ENCODE measurements at regions not wholly inside any gene's neighbourhood (a gene's known extent, or its start where the extent isn't known, plus 50 kb on each side); places are given as distances from the start of the nearest gene placed in this dataset.

DNA sequence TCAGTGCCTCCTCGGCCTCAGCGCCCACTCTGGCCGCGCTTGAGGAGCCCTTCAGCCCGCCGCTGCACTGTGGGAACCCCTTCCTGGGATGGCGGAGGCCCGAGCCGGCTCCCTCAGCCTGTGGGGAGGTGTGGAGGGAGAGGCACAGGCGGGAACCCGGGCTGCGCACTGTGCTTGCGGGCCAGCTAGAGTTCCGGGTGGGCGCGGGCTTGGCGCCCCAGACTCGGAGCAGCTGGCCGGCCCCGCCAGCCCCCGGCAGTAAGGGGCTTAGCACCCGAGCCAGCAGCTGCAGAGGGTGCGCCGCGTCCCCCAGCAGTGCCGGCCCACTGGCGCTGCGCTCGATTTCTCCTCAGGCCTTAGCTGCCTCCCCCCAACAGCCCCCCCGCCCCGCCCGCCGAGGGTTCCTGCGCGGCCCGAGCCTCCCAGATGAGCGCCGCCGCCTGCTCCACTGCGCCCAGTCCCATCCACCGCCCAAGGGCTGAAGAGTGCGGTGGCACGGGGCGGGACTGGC, 1137.0 kb downstream of the PCDH18 start:
- DNase-seq, result no peak
- Mint-ChIP-seq H3K27me3 (ENCODE audit: unreplicated experiment) (peaks cover 4% of the 10 kb centered on the region), H3K27ac (ENCODE audit: unreplicated experiment) (no peak overlapping the region), H3K9me3 (ENCODE audit: unreplicated experiment) (no peaks in the 10 kb centered on the region), H3K4me1 (ENCODE audit: low read depth, unreplicated experiment) (no peaks in the 10 kb centered on the region), H3K4me3 (ENCODE audit: unreplicated experiment) (no peak overlapping the region), H3K36me3 (ENCODE audit: unreplicated experiment) (no peaks in the 10 kb centered on the region)
- TF ChIP-seq CTCF (IDR thresholded peaks at IDR 0.05; ENCODE audit: partially characterized antibody, unreplicated experiment), result no peak

DNA sequence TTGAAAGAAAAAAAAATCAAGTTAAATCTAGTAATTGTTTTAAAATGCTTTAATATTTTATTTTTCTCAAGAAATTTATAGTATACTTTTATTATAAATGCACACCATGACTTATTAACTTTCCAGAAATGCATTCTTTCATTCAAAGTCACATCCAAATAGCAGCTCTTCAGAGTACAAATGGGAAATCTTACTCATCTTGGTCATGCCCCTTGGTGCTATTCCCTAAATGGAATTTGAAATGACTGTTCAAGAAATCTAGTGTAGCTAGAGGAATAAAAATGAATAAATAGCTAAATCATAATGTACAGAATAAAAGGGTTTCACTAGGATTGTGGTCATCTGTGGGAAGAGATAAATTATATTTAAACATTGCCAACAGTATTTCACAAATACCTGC, 1139.7 kb downstream of the PCDH18 start:
- no peak for TF ChIP-seq CTCF (IDR thresholded peaks at IDR 0.05; ENCODE audit: partially characterized antibody, unreplicated experiment)
- Mint-ChIP-seq H3K36me3 (ENCODE audit: unreplicated experiment) (no peaks in the 10 kb centered on the region), H3K27me3 (ENCODE audit: unreplicated experiment) (peaks cover 4% of the 10 kb centered on the region), H3K4me1 (ENCODE audit: low read depth, unreplicated experiment) (no peaks in the 10 kb centered on the region), H3K9me3 (ENCODE audit: unreplicated experiment) (no peaks in the 10 kb centered on the region), H3K27ac (ENCODE audit: unreplicated experiment) (no peak overlapping the region), H3K4me3 (ENCODE audit: unreplicated experiment) (no peak overlapping the region)
- no peak for DNase-seq

DNA sequence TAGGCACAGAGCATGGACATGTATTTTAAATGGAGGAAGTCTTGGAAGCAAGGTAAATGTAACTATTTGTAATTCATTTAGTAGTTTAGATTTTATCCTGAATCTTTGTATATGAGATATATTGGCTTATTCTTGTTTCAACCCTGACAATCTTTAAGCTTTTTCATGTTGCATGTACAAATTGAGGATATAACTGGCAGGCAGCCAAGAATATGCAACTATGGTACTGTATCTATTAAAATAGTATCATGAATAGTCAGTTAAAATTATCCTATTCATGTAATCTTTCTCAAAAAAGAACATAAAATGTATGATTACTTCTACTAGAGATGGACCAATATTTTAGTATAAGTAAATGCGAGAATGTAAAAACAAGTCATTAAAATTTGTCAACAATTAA, 1141.5 kb downstream of the PCDH18 start:
- Mint-ChIP-seq H3K4me3 (ENCODE audit: unreplicated experiment) (no peak overlapping the region), H3K27ac (ENCODE audit: unreplicated experiment) (no peak overlapping the region), H3K36me3 (ENCODE audit: unreplicated experiment) (no peaks in the 10 kb centered on the region), H3K9me3 (ENCODE audit: unreplicated experiment) (no peaks in the 10 kb centered on the region), H3K4me1 (ENCODE audit: low read depth, unreplicated experiment) (no peaks in the 10 kb centered on the region), H3K27me3 (ENCODE audit: unreplicated experiment) (no peaks in the 10 kb centered on the region)
- DNase-seq, result no peak
- no peak for TF ChIP-seq CTCF (IDR thresholded peaks at IDR 0.05; ENCODE audit: partially characterized antibody, unreplicated experiment)

DNA sequence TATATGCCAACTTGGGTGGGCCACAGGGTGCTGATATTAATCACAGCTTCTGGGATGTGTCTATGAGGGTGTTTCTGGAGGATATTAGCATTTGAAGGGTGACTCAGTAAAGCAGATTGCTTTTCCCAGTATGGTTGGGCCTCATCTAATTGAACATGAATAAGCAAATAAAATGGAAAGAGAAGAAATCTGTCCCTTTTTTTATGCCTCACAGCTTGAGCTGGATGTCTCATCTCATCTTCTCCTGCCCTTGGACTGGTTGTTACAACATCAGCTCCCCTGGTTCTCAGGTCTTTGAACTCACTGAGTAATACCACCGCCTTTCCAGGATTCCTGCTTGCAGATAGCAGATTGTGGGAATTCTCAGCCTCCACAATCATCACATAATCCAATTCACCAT, 1149.2 kb downstream of the PCDH18 start:
- Mint-ChIP-seq H3K4me3 (ENCODE audit: unreplicated experiment) (no peak overlapping the region), H3K4me1 (ENCODE audit: low read depth, unreplicated experiment) (no peaks in the 10 kb centered on the region), H3K9me3 (ENCODE audit: unreplicated experiment) (no peaks in the 10 kb centered on the region), H3K27me3 (ENCODE audit: unreplicated experiment) (no peaks in the 10 kb centered on the region), H3K36me3 (ENCODE audit: unreplicated experiment) (no peaks in the 10 kb centered on the region), H3K27ac (ENCODE audit: unreplicated experiment) (no peak overlapping the region)
- TF ChIP-seq CTCF (IDR thresholded peaks at IDR 0.05; ENCODE audit: partially characterized antibody, unreplicated experiment), result no peak
- no peak for DNase-seq

GRCh38 chr4:136371231-136371630, 1161.1 kb downstream of the PCDH18 start:
- H3K4me1 Mint-ChIP-seq (ENCODE audit: low read depth, unreplicated experiment), result no peaks in the 10 kb centered on the region
- H3K36me3 Mint-ChIP-seq (ENCODE audit: unreplicated experiment), result no peaks in the 10 kb centered on the region
- TF ChIP-seq CTCF (IDR thresholded peaks at IDR 0.05; ENCODE audit: partially characterized antibody, unreplicated experiment), result no peak
- no peaks in the 10 kb centered on the region for H3K9me3 Mint-ChIP-seq (ENCODE audit: unreplicated experiment)
- no peaks in the 10 kb centered on the region for H3K27me3 Mint-ChIP-seq (ENCODE audit: unreplicated experiment)
- no peak for DNase-seq
- H3K27ac Mint-ChIP-seq (ENCODE audit: unreplicated experiment), result no peak overlapping the region
- no peak overlapping the region for H3K4me3 Mint-ChIP-seq (ENCODE audit: unreplicated experiment)

Measured in glutamatergic neuron (in vitro differentiated cells).